ENCODE measurements at regions not wholly inside any gene's neighbourhood (a gene's known extent, or its start where the extent isn't known, plus 50 kb on each side); places are given as distances from the start of the nearest gene placed in this dataset.

DNA sequence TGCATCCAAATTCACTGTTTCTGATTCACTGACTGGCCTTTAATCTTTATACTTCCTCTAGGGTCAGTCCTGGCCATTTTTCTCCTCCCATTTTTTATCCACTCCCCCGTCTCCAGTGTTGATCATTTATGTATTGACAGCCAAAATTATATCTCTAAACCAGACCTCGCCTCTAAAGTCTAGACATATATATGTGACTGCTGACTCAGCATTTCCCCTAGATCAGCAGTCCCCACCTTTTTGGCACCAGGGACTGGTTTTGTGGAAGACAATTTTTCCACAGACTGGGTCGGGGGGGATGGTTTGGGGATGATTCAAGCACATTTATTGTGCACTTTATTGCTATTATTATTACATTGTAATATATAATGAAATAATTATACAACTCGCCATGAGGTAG, 88.3 kb upstream of the DAAM1 start:
- TF ChIP-seq, protein P1, sequence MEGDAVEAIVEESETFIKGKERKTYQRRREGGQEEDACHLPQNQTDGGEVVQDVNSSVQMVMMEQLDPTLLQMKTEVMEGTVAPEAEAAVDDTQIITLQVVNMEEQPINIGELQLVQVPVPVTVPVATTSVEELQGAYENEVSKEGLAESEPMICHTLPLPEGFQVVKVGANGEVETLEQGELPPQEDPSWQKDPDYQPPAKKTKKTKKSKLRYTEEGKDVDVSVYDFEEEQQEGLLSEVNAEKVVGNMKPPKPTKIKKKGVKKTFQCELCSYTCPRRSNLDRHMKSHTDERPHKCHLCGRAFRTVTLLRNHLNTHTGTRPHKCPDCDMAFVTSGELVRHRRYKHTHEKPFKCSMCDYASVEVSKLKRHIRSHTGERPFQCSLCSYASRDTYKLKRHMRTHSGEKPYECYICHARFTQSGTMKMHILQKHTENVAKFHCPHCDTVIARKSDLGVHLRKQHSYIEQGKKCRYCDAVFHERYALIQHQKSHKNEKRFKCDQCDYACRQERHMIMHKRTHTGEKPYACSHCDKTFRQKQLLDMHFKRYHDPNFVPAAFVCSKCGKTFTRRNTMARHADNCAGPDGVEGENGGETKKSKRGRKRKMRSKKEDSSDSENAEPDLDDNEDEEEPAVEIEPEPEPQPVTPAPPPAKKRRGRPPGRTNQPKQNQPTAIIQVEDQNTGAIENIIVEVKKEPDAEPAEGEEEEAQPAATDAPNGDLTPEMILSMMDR (IDR thresholded peaks at IDR 0.05; ENCODE audit: control extremely low read depth, extremely low read depth, low read depth, missing control alignments), result no peak
- CTCF ChIA-PET, result interaction anchor here (1.1 to 1.5 kb wide), 2 partner anchors 14 to 599 kb away, joined by 3 read pairs; no protein-coding TSS in a partner anchor
- POLR2A ChIA-PET, result interaction anchor here (0.6 kb wide), 1 partner anchor 26 kb away, joined by 7 read pairs; no protein-coding TSS in a partner anchor
- no peak for DNase-seq (ENCODE audit: extremely low spot score)

DNA sequence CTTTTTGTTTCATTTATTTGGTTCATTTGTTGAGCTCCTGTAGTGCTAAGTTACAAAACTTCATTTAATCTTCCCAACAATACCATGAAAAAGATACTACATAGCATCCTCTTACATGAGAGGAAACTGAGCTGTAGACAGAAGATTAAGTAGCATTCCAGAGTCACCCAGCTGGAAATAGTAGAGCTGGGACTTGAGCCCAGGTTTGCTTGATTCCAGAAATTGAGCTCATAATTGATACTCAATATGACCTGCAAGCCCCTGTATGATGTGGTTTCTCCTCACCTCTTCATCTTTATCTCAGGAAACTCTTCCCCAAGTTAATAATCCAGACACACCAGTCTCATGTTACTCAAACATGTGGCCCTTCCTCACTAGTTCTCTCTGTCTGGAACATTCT, 87.0 kb upstream of the DAAM1 start:
- ChIA-PET POLR2A (no interaction called here), CTCF (interaction anchor here (0.7 to 1.5 kb wide), 4 partner anchors 14 to 476 kb away, joined by 3 read pairs; partner anchors contain the start of gene CCDC175)
- TF ChIP-seq, protein P1 (IDR thresholded peaks at IDR 0.05; ENCODE audit: control extremely low read depth, extremely low read depth, low read depth, missing control alignments), result no peak
- DNase-seq (ENCODE audit: extremely low spot score), result no peak

DNA sequence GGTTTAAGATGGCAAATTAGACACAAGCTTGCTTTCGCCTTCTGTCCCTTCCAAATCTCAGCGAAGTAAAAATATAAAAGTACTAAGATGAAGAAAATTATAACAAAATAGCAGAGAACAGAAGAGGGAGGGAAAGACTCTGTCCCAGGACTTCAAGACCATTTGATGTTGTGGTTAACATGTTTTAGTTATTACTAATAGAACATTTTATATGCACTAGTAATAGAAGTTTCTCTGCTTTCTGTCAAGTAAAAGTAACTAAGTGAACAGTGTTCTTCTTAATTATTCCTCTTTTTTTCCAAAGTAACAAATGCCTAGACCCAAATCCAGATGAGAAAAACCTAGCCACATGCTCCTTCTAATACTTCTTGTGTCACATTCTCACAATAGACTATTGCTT, 85.1 kb upstream of the DAAM1 start:
- CTCF ChIA-PET, result no interaction called here
- POLR2A ChIA-PET, result no interaction called here
- DNase-seq (ENCODE audit: extremely low spot score), result no peak
- TF ChIP-seq, protein P1 (IDR thresholded peaks at IDR 0.05; ENCODE audit: control extremely low read depth, extremely low read depth, low read depth, missing control alignments), result no peak

DNA sequence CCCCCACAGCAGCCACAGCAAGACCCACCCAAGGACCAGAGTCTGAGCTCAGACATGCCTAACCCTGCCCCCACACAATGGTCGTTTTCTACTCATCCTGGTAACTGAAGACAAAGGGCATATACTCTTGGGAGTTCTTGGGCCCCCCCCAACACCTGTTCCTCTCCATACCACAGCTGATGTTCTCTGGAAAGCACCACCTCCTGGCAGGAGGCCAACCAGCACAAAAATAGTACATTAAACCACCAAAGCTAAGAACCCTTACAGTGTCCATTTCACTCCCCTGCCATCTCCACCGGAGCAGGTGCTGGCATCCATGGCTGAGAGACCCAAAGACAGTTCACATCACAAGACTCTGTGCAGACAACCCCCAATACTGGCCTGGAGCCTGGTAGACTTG, 80.6 kb upstream of the DAAM1 start:
- POLR2A ChIA-PET, result no interaction called here

GRCh38 chr14:59116984-59117415, 71.5 kb upstream of the DAAM1 start:
- CTCF ChIA-PET, result interaction anchor here (1.3 kb wide), 1 partner anchor 616 kb away, joined by 4 read pairs; no protein-coding TSS in a partner anchor
- TF ChIP-seq, protein P1 (IDR thresholded peaks at IDR 0.05; ENCODE audit: control extremely low read depth, extremely low read depth, low read depth, missing control alignments), result no peak
- DNase-seq (ENCODE audit: extremely low spot score), result no peak
- POLR2A ChIA-PET, result no interaction called here

More for the DNA sequence above, 80.6 kb upstream of the DAAM1 start:
- TF ChIP-seq, protein P1 (IDR thresholded peaks at IDR 0.05; ENCODE audit: control extremely low read depth, extremely low read depth, low read depth, missing control alignments), result no peak
- DNase-seq (ENCODE audit: extremely low spot score), result no peak
- CTCF ChIA-PET, result interaction anchor here (1.3 to 3.3 kb wide), 3 partner anchors 17 to 336 kb away, joined by 3 to 17 read pairs (median 4); no protein-coding TSS in a partner anchor

GRCh38 chr14:59117754-59118528, 70.5 kb upstream of the DAAM1 start:
- DNase-seq (ENCODE audit: extremely low spot score), result no peak
- CTCF ChIA-PET, result interaction anchor here (1.0 to 1.5 kb wide), 5 partner anchors 9 to 617 kb away, joined by 3 to 4 read pairs (median 3); no protein-coding TSS in a partner anchor
- TF ChIP-seq, protein P1 (IDR thresholded peaks at IDR 0.05; ENCODE audit: control extremely low read depth, extremely low read depth, low read depth, missing control alignments), result no peak
- POLR2A ChIA-PET, result no interaction called here
